ENCODE measurements at regions not wholly inside any gene's neighbourhood (a gene's known extent, or its start where the extent isn't known, plus 50 kb on each side); places are given as distances from the start of the nearest gene placed in this dataset.

GRCh38 chr2:37472959-37473358 lies 128.5 kb downstream of the QPCT start:
- DNase-seq, result no peak

- no peak for DNase-seq
These were observed 132.0 kb downstream of the QPCT start for GRCh38 chr2:37476411-37476810.

GRCh38 chr2:37477921-37478320 lies 133.5 kb downstream of the QPCT start:
- DNase-seq, result no peak

GRCh38 chr2:37481244-37481643 lies 136.8 kb downstream of the QPCT start:
- DNase-seq, result no peak

- DNase-seq, result no peak
These were observed 144.6 kb downstream of the QPCT start for GRCh38 chr2:37489041-37489456.

- no peak for DNase-seq
These were observed 145.1 kb downstream of the QPCT start for GRCh38 chr2:37489536-37489935.

- no peak for DNase-seq
These were observed 149.0 kb downstream of the QPCT start for GRCh38 chr2:37493425-37493824.

GRCh38 chr2:37499113-37499512 lies 154.7 kb downstream of the QPCT start:
- DNase-seq, result no peak

GRCh38 chr2:37500031-37500430 lies 155.6 kb downstream of the QPCT start:
- no peak for DNase-seq

- DNase-seq, result no peak
These were observed 156.7 kb downstream of the QPCT start for GRCh38 chr2:37501113-37501512.

GRCh38 chr2:37506407-37507050 lies 162.1 kb downstream of the QPCT start:
- no peak for DNase-seq

GRCh38 chr2:37507051-37507410 lies 162.6 kb downstream of the QPCT start:
- no peak for DNase-seq

- DNase-seq, result no peak
These were observed 163.3 kb downstream of the QPCT start for GRCh38 chr2:37507703-37508102.

GRCh38 chr2:37512971-37513370 lies 158.5 kb downstream of the CDC42EP3 start:
- no peak for DNase-seq

GRCh38 chr2:37523814-37524362 lies 147.6 kb downstream of the CDC42EP3 start:
- no peak for DNase-seq

GRCh38 chr2:37526323-37526722 lies 145.1 kb downstream of the CDC42EP3 start:
- DNase-seq, result no peak

- DNase-seq, result no peak
These were observed 144.6 kb downstream of the CDC42EP3 start for GRCh38 chr2:37526856-37527255.

GRCh38 chr2:37527361-37527760 lies 144.1 kb downstream of the CDC42EP3 start:
- no peak for DNase-seq

- no peak for DNase-seq
These were observed 141.5 kb downstream of the CDC42EP3 start for GRCh38 chr2:37529830-37530415.

- no peak for DNase-seq
These were observed 138.9 kb downstream of the CDC42EP3 start for GRCh38 chr2:37532503-37532902.

GRCh38 chr2:37537316-37537715 lies 134.1 kb downstream of the CDC42EP3 start:
- DNase-seq, result no peak

GRCh38 chr2:37541516-37541915 lies 129.9 kb downstream of the CDC42EP3 start:
- no peak for DNase-seq

GRCh38 chr2:37543999-37544557 lies 127.4 kb downstream of the CDC42EP3 start:
- DNase-seq, result no peak

GRCh38 chr2:37544591-37545031 lies 126.8 kb downstream of the CDC42EP3 start:
- no peak for DNase-seq
